ENCODE measurements at regions not wholly inside any gene's neighbourhood (a gene's known extent, or its start where the extent isn't known, plus 50 kb on each side); places are given as distances from the start of the nearest gene placed in this dataset.

DNA sequence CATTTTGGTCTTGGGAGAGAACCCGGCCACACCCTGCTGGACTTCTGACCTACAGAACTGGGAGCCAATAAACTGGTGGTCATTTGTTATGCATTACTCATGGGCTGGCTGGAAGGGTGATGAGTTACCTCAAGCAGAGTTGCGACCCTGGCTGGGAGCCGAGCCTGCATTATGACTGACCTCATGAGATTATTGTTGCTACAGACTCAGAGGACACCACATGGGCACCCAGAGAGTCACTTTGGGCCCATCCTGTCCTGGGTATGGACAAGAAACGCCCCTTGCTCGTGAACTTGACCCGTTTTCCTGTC is 531.7 kb downstream of the TBC1D22A start:
- TF ChIP-seq, protein P1, sequence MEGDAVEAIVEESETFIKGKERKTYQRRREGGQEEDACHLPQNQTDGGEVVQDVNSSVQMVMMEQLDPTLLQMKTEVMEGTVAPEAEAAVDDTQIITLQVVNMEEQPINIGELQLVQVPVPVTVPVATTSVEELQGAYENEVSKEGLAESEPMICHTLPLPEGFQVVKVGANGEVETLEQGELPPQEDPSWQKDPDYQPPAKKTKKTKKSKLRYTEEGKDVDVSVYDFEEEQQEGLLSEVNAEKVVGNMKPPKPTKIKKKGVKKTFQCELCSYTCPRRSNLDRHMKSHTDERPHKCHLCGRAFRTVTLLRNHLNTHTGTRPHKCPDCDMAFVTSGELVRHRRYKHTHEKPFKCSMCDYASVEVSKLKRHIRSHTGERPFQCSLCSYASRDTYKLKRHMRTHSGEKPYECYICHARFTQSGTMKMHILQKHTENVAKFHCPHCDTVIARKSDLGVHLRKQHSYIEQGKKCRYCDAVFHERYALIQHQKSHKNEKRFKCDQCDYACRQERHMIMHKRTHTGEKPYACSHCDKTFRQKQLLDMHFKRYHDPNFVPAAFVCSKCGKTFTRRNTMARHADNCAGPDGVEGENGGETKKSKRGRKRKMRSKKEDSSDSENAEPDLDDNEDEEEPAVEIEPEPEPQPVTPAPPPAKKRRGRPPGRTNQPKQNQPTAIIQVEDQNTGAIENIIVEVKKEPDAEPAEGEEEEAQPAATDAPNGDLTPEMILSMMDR (IDR thresholded peaks at IDR 0.05; ENCODE audit: low read depth, low read length), result no peak
- no peak for DNase-seq (ENCODE audit: extremely low read depth, low read depth)

DNA sequence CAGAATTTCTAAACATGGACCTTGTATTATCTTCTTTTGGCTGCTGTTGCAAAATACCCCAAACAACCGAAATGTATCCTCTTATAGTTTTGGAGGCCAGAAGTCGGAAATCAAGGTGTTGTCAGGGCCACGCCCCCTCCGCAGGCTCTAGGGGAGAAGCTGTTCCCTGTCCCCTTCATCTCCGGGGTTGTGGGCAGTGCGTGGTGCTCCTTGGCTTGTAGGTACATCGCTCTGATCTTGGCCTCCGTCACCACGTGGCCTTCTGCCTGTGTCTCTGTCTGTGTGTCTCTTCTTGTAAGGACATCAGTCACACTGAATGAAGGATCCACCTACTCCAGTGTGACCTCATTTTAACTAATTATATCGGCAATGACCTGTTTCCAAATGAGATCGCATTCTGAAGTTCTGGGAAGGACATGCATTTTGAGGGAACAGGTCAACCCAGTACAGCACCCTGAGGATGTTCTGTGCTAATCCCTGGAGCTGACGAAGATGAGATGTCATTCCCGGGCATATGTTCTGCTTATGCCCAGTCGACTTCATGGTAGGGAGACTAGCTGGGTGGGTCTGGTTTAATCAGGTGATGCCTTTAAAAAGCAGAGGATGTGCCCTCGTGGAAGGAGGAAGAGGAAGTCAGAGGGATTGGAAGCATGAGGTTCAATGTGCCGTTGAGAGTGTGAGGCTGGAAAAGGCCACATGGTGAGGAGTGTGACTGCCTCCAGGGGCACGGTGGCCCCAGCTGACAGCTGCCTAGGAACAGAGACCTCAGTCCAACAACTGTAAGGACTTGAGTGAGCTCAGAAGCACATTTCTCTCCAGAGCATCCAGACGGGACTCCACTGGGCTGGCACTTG is 531.1 kb downstream of the TBC1D22A start:
- DNase-seq (ENCODE audit: extremely low read depth, low read depth), result no peak
- TF ChIP-seq, protein P1 (IDR thresholded peaks at IDR 0.05; ENCODE audit: low read depth, low read length), result no peak

GRCh38 chr22:47292546-47293320 is 530.3 kb downstream of the TBC1D22A start:
- TF ChIP-seq, protein P1 (IDR thresholded peaks at IDR 0.05; ENCODE audit: low read depth, low read length), result no peak
- no peak for DNase-seq (ENCODE audit: extremely low read depth, low read depth)

DNA sequence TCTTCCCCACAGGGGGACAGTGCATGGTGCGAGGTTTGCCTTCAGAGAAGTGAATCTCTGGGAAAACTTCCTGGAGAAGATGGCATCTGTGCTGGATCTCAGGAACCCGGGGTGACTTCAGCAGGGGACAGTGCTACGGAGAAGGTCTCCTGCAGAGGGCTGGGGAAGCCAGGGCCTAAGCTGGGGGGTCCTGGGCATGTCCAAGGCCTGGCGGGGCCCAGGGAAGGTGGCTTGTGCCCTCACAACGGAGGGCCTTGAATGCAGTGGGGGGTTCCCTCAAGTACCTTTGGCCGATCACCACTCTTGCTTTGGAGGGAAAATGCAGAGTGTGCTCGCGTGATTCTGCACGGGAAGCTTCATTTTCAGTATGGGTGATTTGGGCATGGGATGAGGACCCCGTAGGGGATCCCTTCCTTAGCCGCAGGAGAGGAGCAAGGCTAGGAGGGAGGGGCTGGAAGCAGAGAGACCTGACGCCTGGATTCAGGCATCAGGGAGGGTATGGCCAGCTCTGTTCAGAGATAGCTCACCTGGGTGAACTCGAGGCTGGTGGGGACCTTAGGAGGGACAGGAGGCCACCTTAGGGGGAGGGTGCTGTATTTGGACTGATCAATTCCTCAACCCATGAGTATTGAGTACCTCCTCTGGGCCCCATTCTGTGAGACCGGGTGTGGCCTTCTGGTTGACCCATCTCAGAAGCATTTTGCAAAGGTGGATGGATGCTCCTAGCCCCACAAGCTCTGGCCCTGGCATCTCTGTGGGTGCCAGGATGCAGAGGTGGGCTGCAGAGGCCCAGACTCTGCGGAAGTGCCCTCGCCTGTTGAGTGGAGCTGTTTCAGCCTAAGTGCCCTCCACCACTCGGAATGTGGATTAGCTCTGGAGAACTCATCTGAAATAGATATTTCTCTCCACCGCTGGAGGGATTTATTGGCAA is 529.4 kb downstream of the TBC1D22A start:
- TF ChIP-seq, protein P1 (IDR thresholded peaks at IDR 0.05; ENCODE audit: low read depth, low read length), result no peak
- DNase-seq (ENCODE audit: extremely low read depth, low read depth), result no peak

- TF ChIP-seq, protein P1 (IDR thresholded peaks at IDR 0.05; ENCODE audit: low read depth, low read length), result no peak
- no peak for DNase-seq (ENCODE audit: extremely low read depth, low read depth)
Observed at GRCh38 chr22:47290706-47291430, 528.4 kb downstream of the TBC1D22A start.

GRCh38 chr22:47289336-47289985 is 527.0 kb downstream of the TBC1D22A start:
- TF ChIP-seq, protein P1 (IDR thresholded peaks at IDR 0.05; ENCODE audit: low read depth, low read length), result no peak

More at GRCh38 chr22:47289336-47289985, 527.0 kb downstream of the TBC1D22A start:
- DNase-seq (ENCODE audit: extremely low read depth, low read depth), result no peak
